ENCODE measurements at regions not wholly inside any gene's neighbourhood (a gene's known extent, or its start where the extent isn't known, plus 50 kb on each side); places are given as distances from the start of the nearest gene placed in this dataset.

- Histone ChIP-seq H3K4me3 (no peak overlapping the region), H3K9me1 (ENCODE audit: control insufficient read depth, insufficient read depth, low read length) (no peaks in the 10 kb centered on the region), H3K27ac (ENCODE audit: extremely low read depth, low read depth, low read length) (no peak overlapping the region), H3K4me1 (replicated peaks in 1 of 2; ENCODE audit: control insufficient read depth in 2 of 2, insufficient read depth in 2 of 2, low read length in 2 of 2) (no peaks in the 10 kb centered on the region), H3K36me3 (ENCODE audit: control insufficient read depth, insufficient read depth, low read length) (no peaks in the 10 kb centered on the region), H3K79me2 (ENCODE audit: control insufficient read depth, insufficient read depth, low read length) (no peaks in the 10 kb centered on the region), H3K9me3 (replicated peaks; ENCODE audit: control insufficient read depth, insufficient read depth, low read depth, low read length) (no peaks in the 10 kb centered on the region), H3K4me2 (ENCODE audit: insufficient read depth, low read length) (no peak overlapping the region), H3K9ac (ENCODE audit: insufficient read depth in 1 of 2, low read depth in 2 of 2, low read length in 2 of 2) (no peak overlapping the region), H4K20me1 (replicated peaks; ENCODE audit: control insufficient read depth, insufficient read depth, low read length) (no peaks in the 10 kb centered on the region), H2AFZ (ENCODE audit: low read depth, low read length) (no peak overlapping the region), H3K27me3 (ENCODE audit: control insufficient read depth in 2 of 2, insufficient read depth in 2 of 2, low read length in 2 of 2) (no peaks in the 10 kb centered on the region)
- no peak for DNase-seq (ENCODE audit: extremely low read depth in 1 of 4, low spot score in 3 of 4)
- CTCF ChIA-PET (ENCODE audit: low intra/inter-chr PET ratio), result no interaction called here
- FAIRE-seq, result no peak
- intact Hi-C loops (cut with micrococcal nuclease) (no loop called here), in situ Hi-C loops (cut with MboI) (no loop called here)
- WGBS (ENCODE audit: insufficient coverage, low coverage, missing lambda C conversion rate), result 0% methylated on average over 1 of the region's 1 CpG
- no TSS peak for BruUV-seq (replicated peaks)
- POLR2A ChIA-PET, result interaction anchor here (0.8 kb wide), 1 partner anchor 43 kb away, joined by 3 read pairs; no protein-coding TSS in a partner anchor
- no peak for ATAC-seq
- TF ChIP-seq OTX1 (CRISPR knock-in tag; IDR thresholded peaks at IDR 0.05), result no peak
- no peak for TF ChIP-seq ZNF354B (CRISPR knock-in tag; IDR thresholded peaks at IDR 0.05)
- no peak for TF ChIP-seq ZNF592 (IDR thresholded peaks at IDR 0.05)
- no peak for TF ChIP-seq ZBTB17 (CRISPR knock-in tag; IDR thresholded peaks at IDR 0.05)
- no peak for TF ChIP-seq BDP1 (IDR thresholded peaks at IDR 0.05; ENCODE audit: insufficient read depth, insufficient read length)
- TF ChIP-seq CHD7 (IDR thresholded peaks at IDR 0.05; ENCODE audit: low read depth, low read length), result no peak
- TF ChIP-seq ZNF668 (CRISPR knock-in tag; IDR thresholded peaks at IDR 0.05), result no peak
- no peak for TF ChIP-seq GATA2 (CRISPR knock-in tag; IDR thresholded peaks at IDR 0.05)
- TF ChIP-seq RBM14 (IDR thresholded peaks at IDR 0.05; ENCODE audit: borderline replicate concordance, insufficient read depth, low read depth, low read length), result no peak
Measured at GRCh38 chrX:20756585-20756984, 489.9 kb upstream of the RPS6KA3 start.

Measured in K562 (cell line).